Type B pancreatic cell (in vitro differentiated cells): ENCODE measurements at regions not wholly inside any gene's neighbourhood (a gene's known extent, or its start where the extent isn't known, plus 50 kb on each side); places are given as distances from the start of the nearest gene placed in this dataset.
"Not testable (repeated sequence)": the region's sequence is repeated elsewhere in the genome, so short reads cannot be mapped to it uniquely, and the experiment has no call there.

ENCODE experiments used
- DNase-seq: peaks from one replicate; pipeline ENCODE4 v3.0.0; 2021; ENCODE audit warnings: mixed read lengths; ENCODE audit not compliant: unreplicated experiment; ENCODE audit errors: extremely low spot score
- H3K27ac Mint-ChIP-seq: 2 replicates; pipeline ENCODE4 v1.8.0; 2021; ENCODE audit warnings: mild to moderate bottlenecking, mixed read lengths
- H3K27me3 Mint-ChIP-seq: 2 replicates; pipeline ENCODE4 v1.8.0; 2021; ENCODE audit warnings: mixed read lengths
- H3K36me3 Mint-ChIP-seq: 2 replicates; pipeline ENCODE4 v1.8.0; 2021; ENCODE audit warnings: mixed read lengths
- H3K4me1 Mint-ChIP-seq: one replicate; pipeline ENCODE4 v1.8.0; 2021; ENCODE audit warnings: mixed read lengths; ENCODE audit not compliant: unreplicated experiment
- H3K4me3 Mint-ChIP-seq: 2 replicates; pipeline ENCODE4 v1.8.0; 2021; ENCODE audit warnings: mild to moderate bottlenecking, mixed read lengths
- H3K9me3 Mint-ChIP-seq: 2 replicates; pipeline ENCODE4 v1.8.0; 2021; ENCODE audit warnings: mixed read lengths
- CTCF ChIP-seq: fragments of 200-600 bp; sonication (generic); conservative IDR thresholded peaks from 2 replicates; pipeline ENCODE4 v1.5.0; 2021; ENCODE audit warnings: antibody characterized with exemption, mild to moderate bottlenecking

DNA sequence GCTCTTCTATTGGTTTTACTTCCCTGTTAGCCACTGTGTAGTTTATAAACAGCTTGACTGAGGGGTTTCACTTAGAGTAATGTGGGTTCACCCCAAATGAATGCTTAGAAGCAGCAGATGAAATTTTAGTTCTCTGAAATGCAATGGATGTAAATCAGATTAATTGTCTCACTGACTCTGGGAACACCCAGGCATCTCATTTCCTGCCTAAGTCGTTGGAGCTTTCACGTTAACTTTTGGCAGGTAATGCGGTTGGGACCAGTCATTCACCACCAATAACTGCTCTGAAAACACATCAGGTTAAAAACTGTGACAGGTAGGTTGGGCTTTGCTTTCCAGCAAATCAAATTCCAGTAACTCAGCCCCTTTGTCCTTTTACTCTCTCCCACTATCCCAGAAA is 775.4 kb downstream of the NTRK3 start:
- no peak for TF ChIP-seq CTCF

DNA sequence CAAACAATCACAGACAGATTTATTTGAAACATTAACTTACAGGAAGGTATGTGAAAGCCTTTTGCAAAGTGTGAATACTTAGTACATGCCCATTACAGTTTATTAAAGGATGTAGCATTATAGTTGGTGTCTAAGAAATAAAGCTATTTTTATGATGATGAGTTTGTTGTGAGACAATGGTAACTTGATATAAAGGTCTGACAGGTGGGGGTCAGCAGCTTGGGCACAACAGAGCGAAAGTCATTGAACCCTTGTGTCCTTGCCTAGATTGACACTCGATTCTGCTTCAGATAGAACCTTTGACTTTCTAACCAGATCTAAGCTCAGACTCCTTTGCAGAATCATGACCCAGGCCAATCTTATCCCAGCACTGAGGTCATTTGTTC is 777.9 kb downstream of the NTRK3 start:
- no peak overlapping the region for H3K4me3 Mint-ChIP-seq
- no peaks in the 10 kb centered on the region for H3K36me3 Mint-ChIP-seq
- peaks cover 5% of the 10 kb centered on the region for H3K9me3 Mint-ChIP-seq
- peak; percentile 3 for TF ChIP-seq CTCF
- DNase-seq = no peak
- no peak overlapping the region for H3K27ac Mint-ChIP-seq
- H3K27me3 Mint-ChIP-seq = peaks cover 4% of the 10 kb centered on the region
- H3K4me1 Mint-ChIP-seq = peaks cover 9% of the 10 kb centered on the region

More for the DNA sequence above, 775.4 kb downstream of the NTRK3 start:
- peaks cover 4% of the 10 kb centered on the region for H3K27me3 Mint-ChIP-seq
- H3K36me3 Mint-ChIP-seq = no peaks in the 10 kb centered on the region
- no peak overlapping the region for H3K4me3 Mint-ChIP-seq
- H3K9me3 Mint-ChIP-seq = peaks cover 5% of the 10 kb centered on the region
- DNase-seq = no peak
- H3K4me1 Mint-ChIP-seq = peaks cover 9% of the 10 kb centered on the region
- no peak overlapping the region for H3K27ac Mint-ChIP-seq

GRCh38 chr15:87477737-87478686 is 778.5 kb downstream of the NTRK3 start:
- no peak for DNase-seq
- Mint-ChIP-seq H3K4me1 (peaks cover 9% of the 10 kb centered on the region), H3K27me3 (no peaks in the 10 kb centered on the region), H3K9me3 (no peaks in the 10 kb centered on the region), H3K27ac (peak overlapping the region; percentile 12), H3K4me3 (peak overlapping the region; percentile 16), H3K36me3 (no peaks in the 10 kb centered on the region)
- peak; percentile 67 for TF ChIP-seq CTCF

DNA sequence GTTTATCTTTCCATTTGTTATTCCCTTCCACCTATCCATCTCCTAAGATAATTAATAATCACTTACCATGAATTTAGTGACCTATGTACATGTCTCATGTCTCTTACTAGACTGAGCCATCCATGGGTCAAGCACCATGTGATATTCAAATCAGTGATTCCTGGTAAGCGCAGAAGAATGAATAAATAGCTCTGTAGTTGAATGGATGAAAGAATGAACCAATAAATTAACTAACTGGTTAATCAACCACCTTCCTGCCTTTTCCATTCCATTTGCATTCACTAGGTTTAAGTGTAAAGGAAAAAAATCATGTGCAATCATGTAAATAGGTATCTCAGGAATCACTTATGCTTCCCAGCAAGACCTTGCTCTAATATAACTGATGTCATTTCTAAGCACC is 779.5 kb downstream of the NTRK3 start:
- Mint-ChIP-seq H3K27me3 (no peaks in the 10 kb centered on the region), H3K27ac (no peak overlapping the region), H3K9me3 (no peaks in the 10 kb centered on the region), H3K4me3 (no peak overlapping the region), H3K36me3 (no peaks in the 10 kb centered on the region), H3K4me1 (peaks cover 9% of the 10 kb centered on the region)
- DNase-seq = no peak
- TF ChIP-seq CTCF = no peak

- H3K4me1 Mint-ChIP-seq = no peaks in the 10 kb centered on the region
- no peak overlapping the region for H3K4me3 Mint-ChIP-seq
- H3K36me3 Mint-ChIP-seq = no peaks in the 10 kb centered on the region
- no peak overlapping the region for H3K27ac Mint-ChIP-seq
- no peak for TF ChIP-seq CTCF
- no peaks in the 10 kb centered on the region for H3K9me3 Mint-ChIP-seq
- H3K27me3 Mint-ChIP-seq = peaks cover 3% of the 10 kb centered on the region
- DNase-seq = no peak
These were observed 785.6 kb downstream of the NTRK3 start for GRCh38 chr15:87470923-87471322.

DNA sequence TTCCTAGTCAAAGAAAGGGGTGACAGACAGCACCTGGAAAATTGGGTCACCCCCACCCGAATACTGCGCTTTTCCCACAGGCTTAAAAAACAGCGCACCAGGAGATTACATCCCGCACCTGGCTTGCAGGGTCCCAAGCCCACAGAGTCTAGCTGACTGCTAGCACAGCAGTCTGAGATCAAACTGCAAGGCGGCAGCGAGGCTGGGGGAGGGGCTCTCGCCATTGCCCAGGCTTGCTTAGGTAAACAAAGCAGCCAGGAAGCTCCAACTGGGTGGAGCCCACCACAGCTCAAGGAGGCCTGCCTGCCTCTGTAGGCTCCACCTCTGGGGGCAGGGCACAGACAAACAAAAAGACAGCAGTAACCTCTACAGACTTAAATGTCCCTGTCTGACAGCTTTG is 792.6 kb downstream of the NTRK3 start:
- H3K4me3 Mint-ChIP-seq, H3K9me3 Mint-ChIP-seq, H3K27me3 Mint-ChIP-seq, DNase-seq, H3K4me1 Mint-ChIP-seq, H3K36me3 Mint-ChIP-seq, H3K27ac Mint-ChIP-seq: not testable (repeated sequence)
